ENCODE measurements at regions not wholly inside any gene's neighbourhood (a gene's known extent, or its start where the extent isn't known, plus 50 kb on each side); places are given as distances from the start of the nearest gene placed in this dataset.
"Not testable (repeated sequence)": the region's sequence is repeated elsewhere in the genome, so short reads cannot be mapped to it uniquely, and the experiment has no call there.

GRCh38 chr15:26029146-26029545 is 166.0 kb upstream of the ATP10A start:
- Histone ChIP-seq H3K27ac (ENCODE audit: low read length) (no peak overlapping the region), H3K36me3 (ENCODE audit: control insufficient read depth, insufficient read depth, low read length) (no peaks in the 10 kb centered on the region), H3K4me3 (ENCODE audit: low read length) (no peak overlapping the region), H3K27me3 (ENCODE audit: control insufficient read depth, insufficient read depth, low read length) (no peaks in the 10 kb centered on the region), H3K9me3 (ENCODE audit: control insufficient read depth, insufficient read depth, low read length) (no peaks in the 10 kb centered on the region), H3K4me1 (ENCODE audit: control insufficient read depth, insufficient read depth, low read length) (no peaks in the 10 kb centered on the region)
- Mint-ChIP-seq H3K27me3 (ENCODE audit: low read depth in 2 of 2) (peaks cover 0 to 4% of the 10 kb centered on the region in 2 donors), H3K36me3 (no peaks in the 10 kb centered on the region), H3K27ac (no peak overlapping the region), H3K4me1 (no peaks in the 10 kb centered on the region), H3K4me3 (no peak overlapping the region), H3K9me3 (no peaks in the 10 kb centered on the region)
- no peak for TF ChIP-seq CTCF (IDR thresholded peaks at IDR 0.05)
- ATAC-seq: no peak
- intact Hi-C loops (cut with micrococcal nuclease): no loop called here
- WGBS (ENCODE audit: insufficient coverage): 82% methylated on average over 6 of the region's 6 CpGs
- no peak for DNase-seq

GRCh38 chr15:26028086-26028740 is 165.1 kb upstream of the ATP10A start:
- Mint-ChIP-seq H3K4me3 (no peak overlapping the region), H3K4me1 (no peaks in the 10 kb centered on the region), H3K27me3 (ENCODE audit: low read depth in 2 of 2) (peaks cover 0 to 4% of the 10 kb centered on the region in 2 donors), H3K27ac (no peak overlapping the region), H3K36me3 (no peaks in the 10 kb centered on the region), H3K9me3 (no peaks in the 10 kb centered on the region)
- H3K27ac ChIP-seq (ENCODE audit: low read length): no peak overlapping the region
- DNase-seq: no peak
- ATAC-seq: no peak
- no peaks in the 10 kb centered on the region for H3K36me3 ChIP-seq (ENCODE audit: control insufficient read depth, insufficient read depth, low read length)
- TF ChIP-seq CTCF (IDR thresholded peaks at IDR 0.05): no peak
- intact Hi-C loops (cut with micrococcal nuclease): no loop called here
- H3K4me1 ChIP-seq (ENCODE audit: control insufficient read depth, insufficient read depth, low read length): no peaks in the 10 kb centered on the region
- 86% methylated on average over 13 of the region's 13 CpGs for WGBS (ENCODE audit: insufficient coverage)
- H3K4me3 ChIP-seq (ENCODE audit: low read length): no peak overlapping the region
- H3K9me3 ChIP-seq (ENCODE audit: control insufficient read depth, insufficient read depth, low read length): no peaks in the 10 kb centered on the region
- H3K27me3 ChIP-seq (ENCODE audit: control insufficient read depth, insufficient read depth, low read length): no peaks in the 10 kb centered on the region

- intact Hi-C loops (cut with micrococcal nuclease); H3K27ac ChIP-seq (ENCODE audit: low read length): not testable (repeated sequence)
Observed at GRCh38 chr15:26026671-26027070, 163.5 kb upstream of the ATP10A start.

GRCh38 chr15:26024241-26024640 is 161.1 kb upstream of the ATP10A start:
- no peak for ATAC-seq
- peaks cover 0 to 4% of the 10 kb centered on the region in 2 donors for H3K27me3 Mint-ChIP-seq (ENCODE audit: low read depth in 2 of 2)
- Histone ChIP-seq H3K4me3 (ENCODE audit: low read length) (no peak overlapping the region), H3K36me3 (ENCODE audit: control insufficient read depth, insufficient read depth, low read length) (no peaks in the 10 kb centered on the region), H3K27me3 (ENCODE audit: control insufficient read depth, insufficient read depth, low read length) (no peaks in the 10 kb centered on the region), H3K9me3 (ENCODE audit: control insufficient read depth, insufficient read depth, low read length) (no peaks in the 10 kb centered on the region), H3K4me1 (ENCODE audit: control insufficient read depth, insufficient read depth, low read length) (no peaks in the 10 kb centered on the region), H3K27ac (ENCODE audit: low read length) (no peak overlapping the region)
- intact Hi-C loops (cut with micrococcal nuclease): no loop called here
- H3K36me3 Mint-ChIP-seq: no peaks in the 10 kb centered on the region
- H3K27ac Mint-ChIP-seq: no peak overlapping the region
- WGBS (ENCODE audit: insufficient coverage): 96% methylated on average over 3 of the region's 4 CpGs
- no peaks in the 10 kb centered on the region for H3K9me3 Mint-ChIP-seq
- no peak for TF ChIP-seq CTCF (IDR thresholded peaks at IDR 0.05)
- no peak for DNase-seq
- no peaks in the 10 kb centered on the region for H3K4me1 Mint-ChIP-seq
- H3K4me3 Mint-ChIP-seq: no peak overlapping the region

More at GRCh38 chr15:26026671-26027070, 163.5 kb upstream of the ATP10A start:
- not testable (repeated sequence) for H3K4me1 Mint-ChIP-seq; H3K27ac Mint-ChIP-seq; H3K9me3 ChIP-seq (ENCODE audit: control insufficient read depth, insufficient read depth, low read length); H3K36me3 Mint-ChIP-seq; H3K27me3 Mint-ChIP-seq (ENCODE audit: low read depth in 2 of 2); ATAC-seq; DNase-seq; H3K4me3 Mint-ChIP-seq; H3K4me1 ChIP-seq (ENCODE audit: control insufficient read depth, insufficient read depth, low read length); H3K36me3 ChIP-seq (ENCODE audit: control insufficient read depth, insufficient read depth, low read length); H3K9me3 Mint-ChIP-seq; H3K27me3 ChIP-seq (ENCODE audit: control insufficient read depth, insufficient read depth, low read length); H3K4me3 ChIP-seq (ENCODE audit: low read length)
- WGBS (ENCODE audit: insufficient coverage): 91% methylated on average over 3 of the region's 3 CpGs

Measured in natural killer cell (primary cell).